ENCODE measurements at regions not wholly inside any gene's neighbourhood (a gene's known extent, or its start where the extent isn't known, plus 50 kb on each side); places are given as distances from the start of the nearest gene placed in this dataset.

DNA sequence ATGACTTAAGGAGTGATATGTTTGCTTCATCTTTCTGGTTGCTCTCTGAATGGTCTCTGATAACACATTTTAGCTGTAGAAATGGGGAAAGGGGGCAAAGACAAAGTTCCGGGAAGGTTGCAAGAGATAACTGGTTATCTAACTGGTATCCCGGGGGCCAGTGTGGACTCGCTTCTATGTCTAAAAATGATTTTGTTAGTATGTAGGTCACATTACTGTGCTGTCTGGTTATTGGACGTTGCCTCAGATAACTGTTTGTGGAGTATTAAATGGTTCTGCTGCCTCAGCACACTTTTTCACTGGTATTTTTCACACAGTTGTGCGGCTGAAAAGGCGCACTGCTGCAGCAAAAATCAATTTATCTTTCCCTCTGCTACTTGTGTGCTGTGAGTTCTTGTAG is 63.0 kb upstream of the ZNF536 start:
- TF ChIP-seq, protein P1, sequence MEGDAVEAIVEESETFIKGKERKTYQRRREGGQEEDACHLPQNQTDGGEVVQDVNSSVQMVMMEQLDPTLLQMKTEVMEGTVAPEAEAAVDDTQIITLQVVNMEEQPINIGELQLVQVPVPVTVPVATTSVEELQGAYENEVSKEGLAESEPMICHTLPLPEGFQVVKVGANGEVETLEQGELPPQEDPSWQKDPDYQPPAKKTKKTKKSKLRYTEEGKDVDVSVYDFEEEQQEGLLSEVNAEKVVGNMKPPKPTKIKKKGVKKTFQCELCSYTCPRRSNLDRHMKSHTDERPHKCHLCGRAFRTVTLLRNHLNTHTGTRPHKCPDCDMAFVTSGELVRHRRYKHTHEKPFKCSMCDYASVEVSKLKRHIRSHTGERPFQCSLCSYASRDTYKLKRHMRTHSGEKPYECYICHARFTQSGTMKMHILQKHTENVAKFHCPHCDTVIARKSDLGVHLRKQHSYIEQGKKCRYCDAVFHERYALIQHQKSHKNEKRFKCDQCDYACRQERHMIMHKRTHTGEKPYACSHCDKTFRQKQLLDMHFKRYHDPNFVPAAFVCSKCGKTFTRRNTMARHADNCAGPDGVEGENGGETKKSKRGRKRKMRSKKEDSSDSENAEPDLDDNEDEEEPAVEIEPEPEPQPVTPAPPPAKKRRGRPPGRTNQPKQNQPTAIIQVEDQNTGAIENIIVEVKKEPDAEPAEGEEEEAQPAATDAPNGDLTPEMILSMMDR (IDR thresholded peaks at IDR 0.05), result no peak
- no peak for TF ChIP-seq POLR2A (IDR thresholded peaks at IDR 0.05)

Data from lower leg skin (tissue), 3 donors.